Limb (tissue), 2 donors: ENCODE measurements at regions not wholly inside any gene's neighbourhood (a gene's known extent, or its start where the extent isn't known, plus 50 kb on each side); places are given as distances from the start of the nearest gene placed in this dataset.

ENCODE experiments used
- DNase-seq, 2 donors: peaks; one replicate each; pipeline ENCODE4 v3.0.0-alpha.2; 2016; ENCODE audit errors: extremely low spot score in 2 of 2

GRCh38 chr6:154561750-154562149 is 51.3 kb upstream of the CNKSR3 start:
- no peak for DNase-seq

- no peak for DNase-seq
Observed at GRCh38 chr6:154565331-154565730, 54.8 kb upstream of the CNKSR3 start.

- DNase-seq, result no peak
Observed at GRCh38 chr6:154566866-154567265, 56.4 kb upstream of the CNKSR3 start.

- DNase-seq, result no peak
Observed at GRCh38 chr6:154567695-154568220, 57.3 kb upstream of the CNKSR3 start.

- DNase-seq, result peak in 1 of 2 donors; percentile 8
Observed at GRCh38 chr6:154569156-154569862, 58.8 kb upstream of the CNKSR3 start.

GRCh38 chr6:154570505-154570904 is 60.0 kb upstream of the CNKSR3 start:
- DNase-seq, result no peak

- no peak for DNase-seq
Observed at GRCh38 chr6:154572556-154572955, 62.1 kb upstream of the CNKSR3 start.

GRCh38 chr6:154578004-154578559 is 67.6 kb upstream of the CNKSR3 start:
- DNase-seq, result no peak

GRCh38 chr6:154579046-154579445 is 68.6 kb upstream of the CNKSR3 start:
- DNase-seq, result no peak

GRCh38 chr6:154579485-154579884 is 69.0 kb upstream of the CNKSR3 start:
- no peak for DNase-seq

GRCh38 chr6:154580397-154581135 is 70.1 kb upstream of the CNKSR3 start:
- no peak for DNase-seq

- DNase-seq, result no peak
Observed at GRCh38 chr6:154582696-154583095, 72.2 kb upstream of the CNKSR3 start.

GRCh38 chr6:154583546-154584188 is 73.2 kb upstream of the CNKSR3 start:
- DNase-seq, result no peak

GRCh38 chr6:154590756-154591155 is 80.3 kb upstream of the CNKSR3 start:
- DNase-seq, result no peak

- no peak for DNase-seq
Observed at GRCh38 chr6:154591234-154591633, 80.7 kb upstream of the CNKSR3 start.

GRCh38 chr6:154592199-154592860 is 81.8 kb upstream of the CNKSR3 start:
- DNase-seq, result no peak

GRCh38 chr6:154593122-154593521 is 82.6 kb upstream of the CNKSR3 start:
- DNase-seq, result peak in 1 of 2 donors; percentile 42

- DNase-seq, result no peak
Observed at GRCh38 chr6:154594496-154595198, 84.2 kb upstream of the CNKSR3 start.

GRCh38 chr6:154595538-154595937 is 85.1 kb upstream of the CNKSR3 start:
- DNase-seq, result peak in 1 of 2 donors; percentile 64

- no peak for DNase-seq
Observed at GRCh38 chr6:154596009-154596408, 85.5 kb upstream of the CNKSR3 start.

GRCh38 chr6:154596701-154597100 is 86.2 kb upstream of the CNKSR3 start:
- DNase-seq, result no peak
